NCI-H526 treated with DMSO at 0.1 percent for 48 hours (cell line): ENCODE measurements at regions not wholly inside any gene's neighbourhood (a gene's known extent, or its start where the extent isn't known, plus 50 kb on each side); places are given as distances from the start of the nearest gene placed in this dataset.

Experiments used
- DNase-seq: peaks from one replicate; lab custom pipeline; 2025; lab: John Stamatoyannopoulos, UW

- no peak for DNase-seq
Measured at GRCh38 chr5:97728920-97729319, 545.9 kb upstream of the RIOK2 start.

GRCh38 chr5:97729938-97730337 lies 546.9 kb upstream of the RIOK2 start:
- DNase-seq = no peak

- DNase-seq = no peak
Measured at GRCh38 chr5:97735209-97735608, 552.2 kb upstream of the RIOK2 start.

- no peak for DNase-seq
Measured at GRCh38 chr5:97737608-97738007, 554.6 kb upstream of the RIOK2 start.

- no peak for DNase-seq
Measured at GRCh38 chr5:97745817-97746216, 562.8 kb upstream of the RIOK2 start.

- DNase-seq = no peak
Measured at GRCh38 chr5:97750576-97750975, 567.5 kb upstream of the RIOK2 start.

GRCh38 chr5:97751540-97751939 lies 568.5 kb upstream of the RIOK2 start:
- no peak for DNase-seq

- no peak for DNase-seq
Measured at GRCh38 chr5:97752871-97753270, 569.8 kb upstream of the RIOK2 start.

- no peak for DNase-seq
Measured at GRCh38 chr5:97762483-97762882, 579.4 kb upstream of the RIOK2 start.

GRCh38 chr5:97764700-97765099 lies 581.7 kb upstream of the RIOK2 start:
- no peak for DNase-seq

GRCh38 chr5:97778451-97778850 lies 595.4 kb upstream of the RIOK2 start:
- DNase-seq = no peak

GRCh38 chr5:97788369-97788768 lies 605.3 kb upstream of the RIOK2 start:
- no peak for DNase-seq

- DNase-seq = no peak
Measured at GRCh38 chr5:97797994-97798451, 615.0 kb upstream of the RIOK2 start.

- no peak for DNase-seq
Measured at GRCh38 chr5:97801461-97801860, 618.4 kb upstream of the RIOK2 start.

- DNase-seq = no peak
Measured at GRCh38 chr5:97820138-97820537, 637.1 kb upstream of the RIOK2 start.

- no peak for DNase-seq
Measured at GRCh38 chr5:97832645-97833296, 649.7 kb upstream of the RIOK2 start.

GRCh38 chr5:97834561-97834960 lies 651.5 kb upstream of the RIOK2 start:
- DNase-seq = no peak

- DNase-seq = no peak
Measured at GRCh38 chr5:97835112-97835511, 652.1 kb upstream of the RIOK2 start.

GRCh38 chr5:97836816-97837215 lies 653.8 kb upstream of the RIOK2 start:
- DNase-seq = no peak

GRCh38 chr5:97838214-97838613 lies 655.2 kb upstream of the RIOK2 start:
- no peak for DNase-seq

- no peak for DNase-seq
Measured at GRCh38 chr5:97839341-97840086, 656.5 kb upstream of the RIOK2 start.

- DNase-seq = no peak
Measured at GRCh38 chr5:97840643-97841042, 657.6 kb upstream of the RIOK2 start.

GRCh38 chr5:97842687-97843086 lies 659.6 kb upstream of the RIOK2 start:
- DNase-seq = no peak

GRCh38 chr5:97844797-97845196 lies 661.8 kb upstream of the RIOK2 start:
- no peak for DNase-seq
